ENCODE measurements at regions not wholly inside any gene's neighbourhood (a gene's known extent, or its start where the extent isn't known, plus 50 kb on each side); places are given as distances from the start of the nearest gene placed in this dataset.

DNA sequence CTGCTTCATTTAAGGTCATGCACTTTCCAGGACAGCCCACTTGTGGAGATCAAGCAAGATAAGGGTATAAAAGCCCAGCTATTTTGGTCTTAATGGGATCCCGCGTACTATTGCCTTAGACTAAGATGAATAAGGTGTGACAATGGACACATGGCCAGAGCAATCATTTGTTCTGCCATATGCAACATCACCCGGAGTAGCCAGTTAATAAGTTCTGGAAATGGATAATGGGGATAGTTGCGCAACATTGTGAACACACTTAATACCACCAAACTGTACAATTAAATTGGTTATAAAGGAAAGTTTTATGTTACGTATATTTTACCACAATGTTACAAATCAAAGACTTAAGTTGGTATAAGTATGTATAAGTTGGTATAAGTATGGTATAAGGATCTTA is 674.5 kb downstream of the HDGFL1 start:
- Mint-ChIP-seq H3K9me3 (ENCODE audit: low read depth) (no peaks in the 10 kb centered on the region), H3K27me3 (no peaks in the 10 kb centered on the region), H3K4me1 (no peaks in the 10 kb centered on the region), H3K36me3 (ENCODE audit: low read depth) (no peaks in the 10 kb centered on the region), H3K27ac (no peak overlapping the region), H3K4me3 (no peak overlapping the region)
- DNase-seq (no peak), ATAC-seq (no peak)
- ChIA-PET POLR2A (no interaction called here), CTCF (no interaction called here)
- intact Hi-C loops (cut with DNase I, micrococcal nuclease): no loop called here

DNA sequence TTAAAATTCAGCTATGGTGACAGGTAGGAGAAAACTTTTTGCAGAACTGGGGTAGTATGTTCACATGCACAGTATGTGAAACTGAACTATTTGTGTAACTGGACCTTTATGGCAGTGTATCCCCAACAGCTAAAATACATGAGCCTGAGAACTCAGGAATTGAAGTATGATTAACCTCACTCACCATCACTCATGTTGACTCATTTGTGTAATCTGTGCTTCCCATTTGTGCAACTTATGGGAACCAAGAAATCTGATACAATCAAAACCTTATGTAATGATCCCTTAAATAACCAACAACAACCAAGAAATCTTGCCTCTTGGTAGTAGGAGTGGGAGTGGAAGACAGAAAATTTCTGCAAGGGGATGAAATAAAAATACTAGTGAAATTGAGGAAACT is 674.9 kb downstream of the HDGFL1 start:
- H3K4me3 Mint-ChIP-seq: no peak overlapping the region
- CTCF ChIA-PET: no interaction called here
- no peaks in the 10 kb centered on the region for H3K9me3 Mint-ChIP-seq (ENCODE audit: low read depth)
- H3K36me3 Mint-ChIP-seq (ENCODE audit: low read depth): no peaks in the 10 kb centered on the region
- H3K27me3 Mint-ChIP-seq: no peaks in the 10 kb centered on the region
- intact Hi-C loops (cut with DNase I, micrococcal nuclease): no loop called here
- no peak overlapping the region for H3K27ac Mint-ChIP-seq
- POLR2A ChIA-PET: no interaction called here
- DNase-seq (no peak), ATAC-seq (no peak)
- no peaks in the 10 kb centered on the region for H3K4me1 Mint-ChIP-seq

DNA sequence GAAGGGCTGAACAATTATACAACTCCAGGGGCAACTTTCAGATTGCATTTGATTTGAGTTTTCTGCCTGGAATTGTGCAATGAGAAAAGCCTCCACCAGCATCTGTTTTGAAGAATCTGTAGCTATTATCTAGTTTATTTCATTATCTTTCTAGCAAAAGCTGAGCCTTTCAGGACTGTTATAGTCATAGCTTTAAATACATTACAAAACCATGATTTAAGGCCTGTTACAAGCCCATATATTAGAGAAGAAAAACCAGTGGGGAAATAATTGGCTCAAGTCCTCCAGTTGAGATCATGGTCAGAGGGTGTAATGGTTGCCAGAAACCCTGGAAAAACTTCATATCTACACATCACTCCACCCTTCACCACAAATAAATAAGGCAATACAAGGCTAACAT is 676.2 kb downstream of the HDGFL1 start:
- H3K36me3 Mint-ChIP-seq (ENCODE audit: low read depth): no peaks in the 10 kb centered on the region
- no peaks in the 10 kb centered on the region for H3K27me3 Mint-ChIP-seq
- H3K9me3 Mint-ChIP-seq (ENCODE audit: low read depth): no peaks in the 10 kb centered on the region
- ChIA-PET POLR2A (no interaction called here), CTCF (no interaction called here)
- no peak for ATAC-seq
- no peak overlapping the region for H3K27ac Mint-ChIP-seq
- intact Hi-C loops (cut with DNase I, micrococcal nuclease): no loop called here
- no peaks in the 10 kb centered on the region for H3K4me1 Mint-ChIP-seq
- H3K4me3 Mint-ChIP-seq: no peak overlapping the region
- DNase-seq: no peak

DNA sequence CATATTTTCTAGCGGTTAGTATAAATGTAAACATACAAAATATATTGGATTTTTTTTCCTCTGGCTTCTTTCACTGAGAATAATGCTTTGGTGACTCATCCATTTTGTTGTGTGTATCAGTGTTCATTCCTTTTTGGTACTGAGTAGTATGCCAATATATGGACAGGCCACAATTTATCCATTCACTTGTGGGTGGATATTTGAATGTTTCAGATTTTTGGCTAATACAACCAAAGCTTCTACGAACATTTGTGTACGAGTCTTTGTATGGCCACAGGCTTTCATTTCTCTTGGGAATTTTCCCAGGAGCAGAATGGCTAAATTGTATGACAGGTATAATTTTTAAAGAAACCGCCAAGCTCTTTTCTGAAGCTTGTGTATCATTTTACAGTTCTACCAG is 677.5 kb downstream of the HDGFL1 start:
- peaks cover 2% of the 10 kb centered on the region for H3K9me3 Mint-ChIP-seq (ENCODE audit: low read depth)
- intact Hi-C loops (cut with DNase I, micrococcal nuclease): no loop called here
- ChIA-PET POLR2A (no interaction called here), CTCF (interaction anchor here (0.8 kb wide), 1 partner anchor 197 kb away, joined by 3 read pairs; no protein-coding TSS in a partner anchor)
- no peak for DNase-seq
- H3K4me3 Mint-ChIP-seq: no peak overlapping the region
- H3K4me1 Mint-ChIP-seq: no peaks in the 10 kb centered on the region
- H3K27ac Mint-ChIP-seq: no peak overlapping the region
- ATAC-seq: no peak
- no peaks in the 10 kb centered on the region for H3K27me3 Mint-ChIP-seq
- H3K36me3 Mint-ChIP-seq (ENCODE audit: low read depth): no peaks in the 10 kb centered on the region

DNA sequence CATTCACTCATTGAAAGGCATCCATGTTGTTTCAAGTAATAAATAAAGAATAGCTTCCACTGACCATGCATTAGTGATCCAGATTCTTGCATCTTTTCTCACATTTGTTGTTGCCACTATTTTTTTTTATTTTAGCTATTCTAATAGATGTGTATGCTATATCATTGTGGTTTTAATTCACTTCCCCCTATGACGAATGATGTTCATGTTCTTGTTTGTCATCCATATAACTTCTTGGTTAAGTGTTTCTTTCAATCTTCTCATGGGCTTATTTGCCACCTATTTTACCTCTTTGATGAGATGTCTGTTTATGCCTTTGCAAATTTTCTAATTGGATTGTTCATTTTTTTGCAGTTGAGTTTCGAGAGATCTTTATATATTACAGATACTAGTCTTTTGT is 681.2 kb downstream of the HDGFL1 start:
- no peak overlapping the region for H3K27ac Mint-ChIP-seq
- DNase-seq: no peak
- H3K4me3 Mint-ChIP-seq: no peak overlapping the region
- CTCF ChIA-PET: no interaction called here
- H3K4me1 Mint-ChIP-seq: no peaks in the 10 kb centered on the region
- POLR2A ChIA-PET: no interaction called here
- intact Hi-C loops (cut with DNase I, micrococcal nuclease): no loop called here
- ATAC-seq: no peak
- no peaks in the 10 kb centered on the region for H3K36me3 Mint-ChIP-seq (ENCODE audit: low read depth)
- H3K27me3 Mint-ChIP-seq: no peaks in the 10 kb centered on the region
- H3K9me3 Mint-ChIP-seq (ENCODE audit: low read depth): peaks cover 9% of the 10 kb centered on the region

DNA sequence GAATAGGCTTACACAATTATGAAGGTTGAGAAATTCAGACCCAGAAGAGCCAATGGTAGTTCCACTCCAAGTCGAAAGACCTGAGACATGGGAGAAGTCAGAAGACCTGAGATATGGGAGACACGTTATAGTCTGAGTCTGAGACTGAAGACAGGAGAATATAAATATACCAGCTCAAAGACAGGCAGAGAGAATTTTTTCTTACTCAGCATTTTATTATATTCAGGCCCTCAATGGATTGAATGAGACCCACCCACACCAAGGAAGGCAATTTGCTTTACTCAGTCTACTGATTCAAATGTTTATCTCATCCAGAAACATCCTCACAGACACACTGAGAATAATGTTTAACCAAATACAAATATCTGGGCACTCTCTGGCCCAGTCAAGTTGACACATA is 693.5 kb downstream of the HDGFL1 start:
- ATAC-seq (no peak), DNase-seq (no peak)
- Mint-ChIP-seq H3K36me3 (ENCODE audit: low read depth) (no peaks in the 10 kb centered on the region), H3K9me3 (ENCODE audit: low read depth) (peaks cover 13% of the 10 kb centered on the region), H3K4me3 (no peak overlapping the region), H3K27me3 (no peaks in the 10 kb centered on the region), H3K27ac (no peak overlapping the region), H3K4me1 (no peaks in the 10 kb centered on the region)
- intact Hi-C loops (cut with DNase I, micrococcal nuclease): no loop called here
- ChIA-PET POLR2A (no interaction called here), CTCF (no interaction called here)

DNA sequence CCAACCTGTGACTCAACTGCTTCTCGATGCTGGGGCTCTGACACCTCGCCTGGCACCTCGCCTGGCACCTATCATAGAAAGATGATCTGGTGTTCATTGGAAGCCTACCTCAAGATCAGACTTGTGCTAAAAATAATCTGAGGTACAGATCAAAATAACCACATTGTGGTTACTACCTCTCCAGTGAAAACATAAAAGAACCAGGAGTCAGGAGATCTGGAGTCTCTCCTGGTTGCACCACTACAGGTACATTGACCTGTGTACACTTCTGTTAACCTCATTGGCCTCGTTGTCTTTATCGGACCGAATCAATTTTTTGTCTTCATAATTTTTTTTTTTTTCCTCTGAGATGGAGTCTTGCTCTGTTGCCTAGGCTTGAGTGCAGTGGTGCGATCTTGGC is 695.9 kb downstream of the HDGFL1 start:
- no peaks in the 10 kb centered on the region for H3K4me1 Mint-ChIP-seq
- DNase-seq: no peak
- H3K27me3 Mint-ChIP-seq: no peaks in the 10 kb centered on the region
- no peaks in the 10 kb centered on the region for H3K36me3 Mint-ChIP-seq (ENCODE audit: low read depth)
- peaks cover 6% of the 10 kb centered on the region for H3K9me3 Mint-ChIP-seq (ENCODE audit: low read depth)
- H3K27ac Mint-ChIP-seq: no peak overlapping the region
- ATAC-seq: no peak
- ChIA-PET CTCF (no interaction called here), POLR2A (no interaction called here)
- intact Hi-C loops (cut with DNase I, micrococcal nuclease): no loop called here
- no peak overlapping the region for H3K4me3 Mint-ChIP-seq

DNA sequence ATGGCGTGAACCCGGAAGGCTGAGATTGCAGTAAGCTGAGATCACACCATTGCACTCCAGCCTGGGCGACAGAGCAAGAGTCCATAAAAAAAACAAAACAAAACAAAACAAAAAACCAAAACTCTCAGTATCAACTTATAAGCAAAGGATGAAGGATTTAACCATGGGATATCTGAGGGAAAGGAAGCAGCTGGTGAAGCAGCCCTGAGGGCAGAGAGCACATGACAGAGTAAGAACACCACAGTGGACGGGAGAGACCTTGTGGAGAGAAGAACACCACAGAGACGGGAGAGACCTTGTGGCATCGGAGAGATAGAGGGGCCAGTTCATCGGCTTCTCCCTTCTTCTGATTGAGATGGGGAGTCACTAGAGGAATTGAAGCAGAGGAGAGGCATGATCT is 697.2 kb downstream of the HDGFL1 start:
- Mint-ChIP-seq H3K36me3 (ENCODE audit: low read depth) (no peaks in the 10 kb centered on the region), H3K9me3 (ENCODE audit: low read depth) (no peaks in the 10 kb centered on the region), H3K4me3 (no peak overlapping the region), H3K27me3 (no peaks in the 10 kb centered on the region), H3K27ac (no peak overlapping the region), H3K4me1 (no peaks in the 10 kb centered on the region)
- ChIA-PET CTCF (no interaction called here), POLR2A (no interaction called here)
- DNase-seq (no peak), ATAC-seq (no peak)
- intact Hi-C loops (cut with DNase I, micrococcal nuclease): no loop called here

DNA sequence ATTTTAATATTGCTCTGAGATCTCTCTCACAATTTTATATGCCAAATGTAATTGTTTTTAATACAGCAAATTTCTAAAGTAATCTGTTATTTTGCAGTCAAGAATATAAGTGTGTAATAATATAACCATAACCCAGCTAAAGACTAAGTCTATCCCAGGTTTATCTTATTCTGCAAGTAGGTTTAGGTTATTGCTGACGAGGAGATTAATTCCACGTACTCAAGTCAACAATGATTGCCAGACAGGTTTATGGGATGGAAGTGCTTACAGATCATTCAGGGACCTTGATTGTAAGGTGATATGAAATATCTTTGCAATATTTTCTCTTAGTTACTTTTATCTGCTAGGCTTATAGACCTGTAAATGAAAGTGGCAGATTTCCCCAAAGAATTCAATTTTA is 698.3 kb downstream of the HDGFL1 start:
- Mint-ChIP-seq H3K27ac (no peak overlapping the region), H3K4me1 (no peaks in the 10 kb centered on the region), H3K27me3 (no peaks in the 10 kb centered on the region), H3K36me3 (ENCODE audit: low read depth) (no peaks in the 10 kb centered on the region), H3K4me3 (no peak overlapping the region), H3K9me3 (ENCODE audit: low read depth) (no peaks in the 10 kb centered on the region)
- ATAC-seq (no peak), DNase-seq (no peak)
- intact Hi-C loops (cut with DNase I, micrococcal nuclease): no loop called here
- ChIA-PET POLR2A (no interaction called here), CTCF (interaction anchor here (1.1 kb wide), 1 partner anchor 257 kb away, joined by 3 read pairs; no protein-coding TSS in a partner anchor)

DNA sequence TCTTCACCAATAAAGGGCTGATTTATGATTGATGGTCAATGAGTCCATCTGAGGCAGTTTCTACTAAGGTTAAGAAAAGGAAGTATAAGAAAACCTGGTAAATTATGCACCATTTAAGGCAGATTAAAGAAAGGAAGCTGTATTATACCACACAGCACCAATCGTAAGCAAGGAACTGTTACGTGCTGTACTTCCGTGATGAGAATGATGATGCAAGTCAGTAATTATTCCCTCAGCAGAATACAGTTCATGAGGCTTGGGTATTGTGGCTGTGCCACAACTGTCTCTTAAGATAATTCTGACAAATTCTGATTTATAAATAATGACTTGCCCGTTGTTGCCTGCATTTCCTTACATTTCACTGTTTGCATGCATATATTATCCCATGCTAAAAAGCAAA is 699.0 kb downstream of the HDGFL1 start:
- ChIA-PET POLR2A (no interaction called here), CTCF (no interaction called here)
- Mint-ChIP-seq H3K27me3 (no peaks in the 10 kb centered on the region), H3K36me3 (ENCODE audit: low read depth) (no peaks in the 10 kb centered on the region), H3K27ac (no peak overlapping the region), H3K9me3 (ENCODE audit: low read depth) (no peaks in the 10 kb centered on the region), H3K4me1 (no peaks in the 10 kb centered on the region), H3K4me3 (no peak overlapping the region)
- ATAC-seq (no peak), DNase-seq (no peak)
- intact Hi-C loops (cut with DNase I, micrococcal nuclease): no loop called here

DNA sequence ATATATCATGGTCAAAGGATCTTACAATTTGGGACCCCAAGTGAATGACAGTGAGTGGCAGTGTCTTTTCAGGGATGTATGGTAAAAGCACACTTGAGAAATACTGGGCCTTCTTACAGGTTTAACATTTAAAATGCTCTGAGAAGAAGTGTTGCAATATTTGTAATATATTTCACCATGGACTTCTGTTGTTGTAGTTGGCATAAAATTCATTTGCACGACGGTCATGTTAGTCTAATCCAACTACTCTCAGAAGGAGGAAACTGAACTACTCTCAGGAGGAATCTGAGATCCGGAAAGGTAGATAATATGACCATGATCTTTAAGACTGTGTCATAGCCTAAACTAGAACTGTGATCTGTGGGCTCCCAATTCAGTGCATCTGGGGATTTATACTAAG is 700.1 kb downstream of the HDGFL1 start:
- Mint-ChIP-seq H3K36me3 (ENCODE audit: low read depth) (no peaks in the 10 kb centered on the region), H3K27ac (no peak overlapping the region), H3K27me3 (no peaks in the 10 kb centered on the region), H3K4me3 (no peak overlapping the region), H3K4me1 (no peaks in the 10 kb centered on the region), H3K9me3 (ENCODE audit: low read depth) (no peaks in the 10 kb centered on the region)
- ATAC-seq: no peak
- intact Hi-C loops (cut with DNase I, micrococcal nuclease): no loop called here
- POLR2A ChIA-PET: no interaction called here
- DNase-seq: no peak
- CTCF ChIA-PET: no interaction called here

DNA sequence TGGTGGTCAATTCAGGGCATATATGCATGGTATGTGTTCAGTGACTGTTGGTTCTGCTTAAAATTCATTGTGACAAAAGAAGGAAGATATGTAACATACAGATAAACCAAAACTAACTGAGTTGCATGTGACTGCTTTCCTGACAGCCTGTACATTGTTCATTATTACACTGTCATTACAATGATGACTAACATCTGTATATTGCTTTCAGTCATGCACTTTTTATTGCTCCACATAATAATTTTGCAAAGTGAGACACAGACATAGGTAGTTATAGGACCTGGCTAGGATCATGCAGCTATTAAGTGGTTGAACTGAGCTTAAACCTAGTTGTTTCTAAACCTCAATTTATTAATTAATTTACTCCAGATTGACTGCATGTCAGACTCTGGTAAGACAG is 703.2 kb downstream of the HDGFL1 start:
- H3K9me3 Mint-ChIP-seq (ENCODE audit: low read depth): no peaks in the 10 kb centered on the region
- intact Hi-C loops (cut with DNase I, micrococcal nuclease): no loop called here

DNA sequence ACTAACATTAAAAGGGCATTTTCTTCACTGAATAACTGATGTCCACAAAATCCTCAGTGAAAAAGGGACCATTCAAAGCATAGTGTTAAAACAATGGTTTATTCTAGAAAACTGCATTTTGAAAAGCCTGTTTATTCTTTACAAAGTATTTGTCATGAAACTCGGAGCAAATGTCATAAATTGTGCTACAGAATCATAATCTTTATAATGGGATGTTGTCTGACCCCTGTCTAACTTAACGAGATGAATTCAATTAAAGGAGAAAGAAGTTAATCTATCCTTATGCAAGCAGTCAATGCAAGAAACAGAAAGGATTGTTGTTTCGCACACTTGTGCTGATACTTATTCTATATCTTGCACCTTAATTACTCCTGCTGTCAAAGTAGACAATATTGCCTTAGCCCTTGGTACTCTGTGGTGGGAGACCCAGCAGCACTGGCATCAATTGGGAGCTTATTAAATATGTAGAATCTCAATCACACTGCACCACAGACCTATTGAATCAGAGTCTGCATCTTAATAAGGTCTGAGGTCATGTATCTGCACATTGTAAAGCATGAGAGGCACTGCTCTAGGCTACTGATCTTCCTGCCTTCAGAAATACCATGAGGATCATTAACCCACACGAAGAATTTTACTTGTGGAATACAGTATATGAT is 708.3 kb downstream of the HDGFL1 start:
- ATAC-seq (no peak), DNase-seq (no peak)
- no peaks in the 10 kb centered on the region for H3K27me3 Mint-ChIP-seq
- H3K27ac Mint-ChIP-seq: no peak overlapping the region
- no peak overlapping the region for H3K4me3 Mint-ChIP-seq
- CTCF ChIA-PET: no interaction called here
- H3K4me1 Mint-ChIP-seq: no peaks in the 10 kb centered on the region
- POLR2A ChIA-PET: no interaction called here
- no peaks in the 10 kb centered on the region for H3K36me3 Mint-ChIP-seq (ENCODE audit: low read depth)
- no peaks in the 10 kb centered on the region for H3K9me3 Mint-ChIP-seq (ENCODE audit: low read depth)
- intact Hi-C loops (cut with DNase I, micrococcal nuclease): no loop called here

More for the DNA sequence above, 703.2 kb downstream of the HDGFL1 start:
- Mint-ChIP-seq H3K36me3 (ENCODE audit: low read depth) (no peaks in the 10 kb centered on the region), H3K4me1 (no peaks in the 10 kb centered on the region), H3K27me3 (no peaks in the 10 kb centered on the region), H3K27ac (no peak overlapping the region), H3K4me3 (no peak overlapping the region)
- ChIA-PET CTCF (no interaction called here), POLR2A (no interaction called here)
- DNase-seq: no peak
- ATAC-seq: no peak

Measured in activated CD4-positive, alpha-beta T cell treated with anti-CD3 and anti-CD28 coated beads for 36 hours (primary cell).